Choroid plexus epithelial cell (primary cell): ENCODE measurements at regions not wholly inside any gene's neighbourhood (a gene's known extent, or its start where the extent isn't known, plus 50 kb on each side); places are given as distances from the start of the nearest gene placed in this dataset.

ENCODE experiments used
- DNase-seq: peaks from one replicate; pipeline ENCODE4 v3.0.0-alpha.2; 2010; ENCODE audit warnings: low read depth
- H3K4me3 ChIP-seq: 2 replicates; pipeline ENCODE4 v1.5.1; 2011; ENCODE audit warnings: low read depth, mild to moderate bottlenecking, control low read depth, low read length, moderate library complexity
- TF ChIP-seq, protein P1 (sequence below): conservative IDR thresholded peaks from 2 replicates; pipeline ENCODE4 v1.5.1; 2011; ENCODE audit warnings: low read depth, mild to moderate bottlenecking, control low read depth, inconsistent platforms, low read length, moderate library complexity

DNA sequence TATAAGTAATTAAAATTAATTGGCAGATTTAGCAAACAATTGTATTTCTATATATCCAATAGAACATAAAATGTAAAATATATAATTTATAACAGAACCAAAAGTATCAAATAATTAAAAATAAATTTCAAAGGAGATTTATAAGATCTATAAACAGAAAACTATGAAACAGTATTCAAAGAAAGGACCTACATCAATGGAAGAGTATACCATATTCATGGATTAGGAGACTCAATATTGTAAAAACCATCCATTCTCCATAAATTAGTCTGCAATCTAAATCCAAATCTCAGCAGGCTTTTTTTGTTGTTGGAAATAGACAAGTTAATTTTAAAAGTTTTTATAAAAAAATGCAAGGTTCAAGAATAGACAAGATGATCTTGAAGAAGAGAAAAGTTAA is 149.0 kb upstream of the RUNX3 start:
- TF ChIP-seq, protein P1, sequence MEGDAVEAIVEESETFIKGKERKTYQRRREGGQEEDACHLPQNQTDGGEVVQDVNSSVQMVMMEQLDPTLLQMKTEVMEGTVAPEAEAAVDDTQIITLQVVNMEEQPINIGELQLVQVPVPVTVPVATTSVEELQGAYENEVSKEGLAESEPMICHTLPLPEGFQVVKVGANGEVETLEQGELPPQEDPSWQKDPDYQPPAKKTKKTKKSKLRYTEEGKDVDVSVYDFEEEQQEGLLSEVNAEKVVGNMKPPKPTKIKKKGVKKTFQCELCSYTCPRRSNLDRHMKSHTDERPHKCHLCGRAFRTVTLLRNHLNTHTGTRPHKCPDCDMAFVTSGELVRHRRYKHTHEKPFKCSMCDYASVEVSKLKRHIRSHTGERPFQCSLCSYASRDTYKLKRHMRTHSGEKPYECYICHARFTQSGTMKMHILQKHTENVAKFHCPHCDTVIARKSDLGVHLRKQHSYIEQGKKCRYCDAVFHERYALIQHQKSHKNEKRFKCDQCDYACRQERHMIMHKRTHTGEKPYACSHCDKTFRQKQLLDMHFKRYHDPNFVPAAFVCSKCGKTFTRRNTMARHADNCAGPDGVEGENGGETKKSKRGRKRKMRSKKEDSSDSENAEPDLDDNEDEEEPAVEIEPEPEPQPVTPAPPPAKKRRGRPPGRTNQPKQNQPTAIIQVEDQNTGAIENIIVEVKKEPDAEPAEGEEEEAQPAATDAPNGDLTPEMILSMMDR, result no peak
- DNase-seq, result no peak
- no peak overlapping the region for H3K4me3 ChIP-seq

DNA sequence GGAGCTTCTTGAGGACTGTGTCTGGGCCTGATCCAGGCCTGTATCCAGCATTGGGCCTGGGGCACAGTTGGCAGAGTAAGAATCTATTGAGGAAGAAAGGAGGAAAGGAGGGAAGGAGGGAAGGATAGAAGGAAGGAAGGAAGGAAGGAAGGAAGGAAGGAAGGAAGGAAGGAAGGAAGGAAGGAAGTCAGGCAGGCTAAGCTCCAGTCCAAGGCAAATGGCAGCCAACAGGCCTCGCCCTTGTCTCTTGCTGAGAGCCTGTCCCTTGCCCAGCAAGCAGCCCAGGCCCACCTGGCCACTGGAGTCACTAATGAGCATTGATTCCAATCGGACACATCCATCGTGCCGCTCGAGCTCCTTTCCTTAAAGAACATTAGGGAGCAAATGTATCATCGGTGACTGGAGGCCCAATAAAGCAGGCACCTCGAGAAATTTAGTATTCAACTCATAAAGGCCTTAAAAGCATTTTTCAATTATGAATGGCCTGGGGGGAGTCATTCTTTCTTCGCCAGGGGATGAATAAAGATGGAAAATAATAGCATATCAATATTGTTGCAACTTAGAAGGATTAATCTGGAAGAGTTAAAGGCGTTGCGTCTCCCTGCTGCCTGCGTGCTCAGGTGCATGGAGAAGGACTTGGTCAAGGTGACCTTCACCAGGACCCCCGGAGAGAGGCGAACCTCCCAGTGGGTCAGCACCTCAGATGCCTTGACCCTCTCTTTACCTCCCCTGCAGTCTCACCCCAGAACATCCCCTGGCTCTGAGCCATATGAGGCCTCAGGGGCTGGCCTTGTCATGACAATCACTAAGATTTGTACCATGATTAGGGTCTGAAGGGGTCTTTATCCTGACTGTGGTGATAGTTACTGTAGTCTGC is 144.5 kb upstream of the RUNX3 start:
- H3K4me3 ChIP-seq, result no peak overlapping the region
- TF ChIP-seq, protein P1, result no peak
- DNase-seq, result no peak

DNA sequence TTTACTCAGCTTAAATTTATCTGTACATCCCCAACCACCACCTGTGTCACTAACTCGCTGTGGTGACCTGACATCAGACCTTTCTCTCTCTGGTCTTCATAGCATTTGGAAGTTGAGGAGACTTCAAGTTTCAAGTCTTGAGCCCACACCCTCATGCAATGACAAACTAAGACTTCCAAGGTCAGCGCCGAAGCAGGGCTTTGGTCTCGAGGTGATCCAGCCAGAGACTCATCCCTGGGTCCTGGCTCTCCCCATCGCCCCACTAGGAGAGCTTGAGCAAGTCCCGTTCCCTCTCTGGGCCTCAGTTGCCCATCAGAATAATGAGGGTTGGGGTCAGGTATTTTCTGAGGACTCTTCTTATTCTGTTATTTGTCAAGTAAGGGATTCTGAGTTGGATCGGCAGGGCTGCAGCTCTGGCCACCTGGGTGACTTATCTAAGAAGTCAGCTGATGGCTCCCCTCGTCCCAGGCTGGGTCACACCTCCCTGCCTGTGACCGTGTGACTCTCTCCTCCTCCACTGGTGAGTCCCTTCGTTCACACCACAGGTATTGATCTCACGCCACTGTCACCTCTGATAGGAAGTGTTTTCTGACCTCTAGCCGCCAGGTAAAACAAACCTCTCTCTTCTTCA is 143.7 kb upstream of the RUNX3 start:
- no peak for DNase-seq
- H3K4me3 ChIP-seq, result no peak overlapping the region
- TF ChIP-seq, protein P1, result no peak

DNA sequence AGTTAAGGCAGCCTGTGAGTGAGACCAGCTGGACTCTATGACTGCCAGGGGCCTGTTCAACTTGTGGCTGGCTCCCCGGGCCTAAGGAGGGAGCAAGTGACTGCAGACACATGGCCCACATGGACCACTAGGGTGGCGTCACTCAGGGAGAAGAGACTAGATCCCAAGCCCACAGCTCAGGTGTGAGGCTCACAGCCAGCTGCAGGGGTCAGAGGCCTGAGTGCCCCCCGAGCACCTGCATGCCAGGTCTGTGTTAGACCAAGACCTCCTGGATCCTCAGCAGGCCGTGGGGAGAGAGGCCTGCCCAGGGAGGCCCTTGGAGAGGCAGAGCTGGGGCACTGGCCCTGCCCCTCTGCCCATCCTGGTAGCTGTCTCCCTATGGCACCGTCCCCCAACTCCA is 142.4 kb upstream of the RUNX3 start:
- no peak overlapping the region for H3K4me3 ChIP-seq
- no peak for DNase-seq
- TF ChIP-seq, protein P1, result no peak

DNA sequence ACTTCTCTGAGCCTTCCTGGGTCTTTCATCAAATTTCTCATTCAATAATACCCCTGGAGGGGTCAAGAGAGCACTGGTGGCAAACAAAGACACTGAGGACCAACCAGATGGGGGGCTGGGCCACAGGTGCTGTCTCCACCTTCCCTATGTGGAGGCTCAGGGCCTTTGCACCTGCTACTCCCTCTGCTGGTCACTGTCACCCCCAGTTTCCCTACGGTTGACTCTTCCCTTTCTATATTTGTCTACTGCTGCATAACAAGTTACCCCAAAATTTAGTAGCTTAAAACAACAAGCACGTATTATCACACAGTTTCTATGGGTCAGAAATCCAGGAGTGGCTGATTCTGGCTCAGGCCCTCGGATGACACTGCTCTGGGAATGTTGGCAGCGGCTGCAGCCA is 138.8 kb upstream of the RUNX3 start:
- TF ChIP-seq, protein P1, result peak; percentile 23

DNA sequence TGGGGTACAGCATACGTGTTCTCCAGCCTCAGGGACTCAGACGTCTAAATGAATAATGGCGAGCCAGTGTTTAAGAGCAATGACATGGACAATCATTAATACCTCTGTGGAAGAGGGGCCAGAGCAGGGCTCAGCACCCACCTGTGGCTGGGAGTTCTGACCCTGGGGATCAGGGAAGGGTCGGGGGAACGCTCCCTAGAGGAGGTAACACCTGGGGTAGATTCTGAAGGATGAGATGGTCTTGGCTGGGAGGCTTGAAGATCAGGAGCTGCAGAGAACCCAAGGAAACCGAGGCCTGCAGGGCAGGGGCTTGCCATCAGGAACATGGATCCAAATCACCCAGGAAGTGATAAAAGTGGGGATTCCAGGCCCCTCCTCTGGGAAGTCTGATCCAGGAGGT is 138.2 kb upstream of the RUNX3 start:
- DNase-seq, result no peak
- no peak overlapping the region for H3K4me3 ChIP-seq
- TF ChIP-seq, protein P1, result no peak

More for the DNA sequence above, 138.8 kb upstream of the RUNX3 start:
- H3K4me3 ChIP-seq, result no peak overlapping the region
- DNase-seq, result no peak
